Thyroid gland (tissue), 4 donors: ENCODE measurements at regions not wholly inside any gene's neighbourhood (a gene's known extent, or its start where the extent isn't known, plus 50 kb on each side); places are given as distances from the start of the nearest gene placed in this dataset.
"Not testable (repeated sequence)": the region's sequence is repeated elsewhere in the genome, so short reads cannot be mapped to it uniquely, and the experiment has no call there.

Experiments
- DNase-seq, 2 donors: peaks; one replicate each; pipeline ENCODE4 v3.0.0-alpha.2; 2019
- H3K27ac ChIP-seq, 3 donors: fragments of 200-600 bp; sonication (generic); 1 replicate in 2 of 3; 2 replicates in 1 of 3; pipeline ENCODE4 v1.5.1; 2016 to 2019; ENCODE audit warnings: mild to moderate bottlenecking in 1 of 3, moderate library complexity in 1 of 3
- H3K27me3 ChIP-seq: fragments of 200-600 bp; sonication (generic); one replicate; pipeline ENCODE4 v1.5.1; 2019
- H3K36me3 ChIP-seq, 2 donors: fragments of 200-600 bp; sonication (generic); one replicate each; pipeline ENCODE4 v1.5.1; 2016 to 2019
- H3K4me1 ChIP-seq, 2 donors: fragments of 200-600 bp; sonication (generic); one replicate each; pipeline ENCODE4 v1.5.1; 2017 to 2019
- H3K4me3 ChIP-seq, 3 donors: fragments of 200-600 bp; sonication (generic); replicated peaks in 1 of 3; 1 replicate in 2 of 3; 2 replicates in 1 of 3; pipeline ENCODE4 v1.5.1; 2016; ENCODE audit warnings: mild to moderate bottlenecking in 1 of 3
- H3K9me3 ChIP-seq: fragments of 200-600 bp; sonication (generic); one replicate; pipeline ENCODE4 v1.5.1; 2017
- CTCF ChIP-seq, 6 experiments: fragments of 200-600 bp in 3 of 6; fragments of 450-650 bp in 3 of 6; sonication (generic) in 3 of 6; IDR thresholded peaks; one replicate each; pipeline ENCODE4 v1.5.1; 2016 to 2019; ENCODE audit warnings: antibody characterized with exemption in 6 of 6, mild to moderate bottlenecking in 2 of 6, inconsistent platforms in 1 of 6, moderate library complexity in 1 of 6
- POLR2A ChIP-seq, 2 donors: fragments of 450-650 bp; IDR thresholded peaks; one replicate each; pipeline ENCODE4 v1.6.1; 2017; ENCODE audit warnings: antibody characterized with exemption in 2 of 2, mild to moderate bottlenecking in 2 of 2, moderate library complexity in 1 of 2
- WGBS, 2 donors: methylation state at CpG; one replicate each; pipeline ENCODE4 v1.1.5; 2017; 5-methylcytosine and 5-hydroxymethylcytosine counted together
- intact Hi-C: fragments of 100-400 bp; cut with DNase I; formaldehyde crosslinking; loops from one replicate; pipeline ENCODE4 v1.15.1; 2023

GRCh38 chr5:104845541-104845940, 1283.0 kb upstream of the NUDT12 start:
- 78 to 80% methylated on average over 4 of the region's 4 CpGs for WGBS, 2 donors
- no peaks in the 10 kb centered on the region for H3K4me1 ChIP-seq
- TF ChIP-seq POLR2A (IDR thresholded peaks at IDR 0.05): no peak
- no peak overlapping the region for H3K4me3 ChIP-seq
- no peak overlapping the region for H3K27ac ChIP-seq
- no peak for DNase-seq
- intact Hi-C loops: no loop called here
- H3K36me3 ChIP-seq: no peaks in the 10 kb centered on the region
- no peaks in the 10 kb centered on the region for H3K27me3 ChIP-seq
- no peaks in the 10 kb centered on the region for H3K9me3 ChIP-seq

- no peak for TF ChIP-seq CTCF (IDR thresholded peaks at IDR 0.05)
- TF ChIP-seq POLR2A (IDR thresholded peaks at IDR 0.05): no peak
- Histone ChIP-seq H3K36me3 (no peaks in the 10 kb centered on the region), H3K4me1 (no peaks in the 10 kb centered on the region), H3K27me3 (no peaks in the 10 kb centered on the region), H3K9me3 (no peaks in the 10 kb centered on the region), H3K4me3 (no peak overlapping the region), H3K27ac (no peak overlapping the region)
- DNase-seq: no peak
- 49 to 65% methylated on average over 2 of the region's 2 CpGs for WGBS, 2 donors
- intact Hi-C loops: no loop called here
Observed at GRCh38 chr5:104843822-104844221, 1281.2 kb upstream of the NUDT12 start.

GRCh38 chr5:104840284-104840683, 1277.7 kb upstream of the NUDT12 start:
- H3K27ac ChIP-seq: no peak overlapping the region
- H3K27me3 ChIP-seq: no peaks in the 10 kb centered on the region
- no peak for DNase-seq
- H3K4me1 ChIP-seq: no peaks in the 10 kb centered on the region
- WGBS, 2 donors: 79 to 80% methylated on average over 1 of the region's 1 CpG
- H3K9me3 ChIP-seq: no peaks in the 10 kb centered on the region
- H3K4me3 ChIP-seq: no peak overlapping the region
- intact Hi-C loops: no loop called here
- H3K36me3 ChIP-seq: no peaks in the 10 kb centered on the region
- TF ChIP-seq CTCF (IDR thresholded peaks at IDR 0.05) (no peak), POLR2A (IDR thresholded peaks at IDR 0.05) (no peak)

- intact Hi-C loops, H3K9me3 ChIP-seq, H3K4me1 ChIP-seq, H3K27me3 ChIP-seq, H3K36me3 ChIP-seq, DNase-seq, H3K27ac ChIP-seq, H3K4me3 ChIP-seq: not testable (repeated sequence)
- WGBS, 2 donors: 93 to 95% methylated on average over 3 of the region's 3 CpGs
Observed at GRCh38 chr5:104831515-104831914, 1268.9 kb upstream of the NUDT12 start.

GRCh38 chr5:104821606-104822005, 1259.0 kb upstream of the NUDT12 start:
- H3K36me3 ChIP-seq: no peaks in the 10 kb centered on the region
- no peaks in the 10 kb centered on the region for H3K27me3 ChIP-seq
- TF ChIP-seq CTCF (IDR thresholded peaks at IDR 0.05): no peak
- no peak for TF ChIP-seq POLR2A (IDR thresholded peaks at IDR 0.05)
- no peak overlapping the region for H3K4me3 ChIP-seq
- intact Hi-C loops: no loop called here
- no peaks in the 10 kb centered on the region for H3K9me3 ChIP-seq
- DNase-seq: no peak
- no peaks in the 10 kb centered on the region for H3K4me1 ChIP-seq
- no peak overlapping the region for H3K27ac ChIP-seq

GRCh38 chr5:104817127-104817526, 1254.5 kb upstream of the NUDT12 start:
- Histone ChIP-seq H3K27ac (no peak overlapping the region), H3K9me3 (no peaks in the 10 kb centered on the region), H3K4me3 (no peak overlapping the region), H3K27me3 (no peaks in the 10 kb centered on the region), H3K4me1 (no peaks in the 10 kb centered on the region), H3K36me3 (no peaks in the 10 kb centered on the region)
- no peak for DNase-seq
- intact Hi-C loops: no loop called here
- TF ChIP-seq CTCF (IDR thresholded peaks at IDR 0.05) (no peak), POLR2A (IDR thresholded peaks at IDR 0.05) (no peak)
- 76 to 89% methylated on average over 1 of the region's 1 CpG for WGBS, 2 donors
